ENCODE measurements at regions not wholly inside any gene's neighbourhood (a gene's known extent, or its start where the extent isn't known, plus 50 kb on each side); places are given as distances from the start of the nearest gene placed in this dataset.

DNA sequence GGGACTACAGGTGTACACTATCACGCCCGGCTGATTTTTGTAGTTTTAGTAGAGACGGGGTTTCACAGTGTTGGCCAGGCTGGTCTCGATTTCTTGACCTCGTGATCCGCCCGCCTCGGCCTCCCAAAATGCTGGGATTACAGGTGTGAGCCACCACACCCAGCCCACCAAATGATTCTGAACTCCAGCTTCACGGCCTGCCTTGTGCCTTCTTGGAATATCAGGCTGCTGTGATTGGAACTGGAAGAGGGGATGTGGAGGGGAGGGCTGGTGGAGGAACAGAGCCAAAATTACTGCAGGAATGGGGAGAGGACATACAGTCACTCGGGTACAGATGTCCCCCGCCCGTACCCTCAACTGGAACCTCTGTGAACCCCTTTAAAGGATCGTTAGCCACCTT is 268.4 kb downstream of the ACTR3B start:
- no peak overlapping the region for H3K27ac Mint-ChIP-seq (ENCODE audit: unreplicated experiment)
- H3K4me2 ChIP-seq (ENCODE audit: low read length): no peak overlapping the region
- no peak overlapping the region for H3K27ac ChIP-seq (ENCODE audit: low read depth, low read length)
- H3K9me3 Mint-ChIP-seq (ENCODE audit: unreplicated experiment): no peaks in the 10 kb centered on the region
- no peaks in the 10 kb centered on the region for H3K9me3 ChIP-seq (ENCODE audit: insufficient read depth, low read depth, low read length)
- H2AFZ ChIP-seq (ENCODE audit: low read depth, low read length): no peak overlapping the region
- H3K4me1 Mint-ChIP-seq (ENCODE audit: low read depth, unreplicated experiment): no peaks in the 10 kb centered on the region
- H3K9ac ChIP-seq (ENCODE audit: low read length): no peak overlapping the region
- no peaks in the 10 kb centered on the region for H3K36me3 ChIP-seq (ENCODE audit: insufficient read depth, low read length)
- no peak overlapping the region for H3K4me3 Mint-ChIP-seq (ENCODE audit: unreplicated experiment)
- no peak for DNase-seq (ENCODE audit: low read depth)
- H3K27me3 ChIP-seq (ENCODE audit: insufficient read depth, low read length): no peaks in the 10 kb centered on the region
- no peaks in the 10 kb centered on the region for H3K4me1 ChIP-seq (ENCODE audit: insufficient read depth, low read length)
- H3K79me2 ChIP-seq (ENCODE audit: insufficient read depth, low read length): no peaks in the 10 kb centered on the region
- H4K20me1 ChIP-seq (ENCODE audit: insufficient read depth, low read length): no peaks in the 10 kb centered on the region
- FAIRE-seq: no peak
- H3K36me3 Mint-ChIP-seq (ENCODE audit: low read depth, unreplicated experiment): no peaks in the 10 kb centered on the region
- TF ChIP-seq, protein P1, sequence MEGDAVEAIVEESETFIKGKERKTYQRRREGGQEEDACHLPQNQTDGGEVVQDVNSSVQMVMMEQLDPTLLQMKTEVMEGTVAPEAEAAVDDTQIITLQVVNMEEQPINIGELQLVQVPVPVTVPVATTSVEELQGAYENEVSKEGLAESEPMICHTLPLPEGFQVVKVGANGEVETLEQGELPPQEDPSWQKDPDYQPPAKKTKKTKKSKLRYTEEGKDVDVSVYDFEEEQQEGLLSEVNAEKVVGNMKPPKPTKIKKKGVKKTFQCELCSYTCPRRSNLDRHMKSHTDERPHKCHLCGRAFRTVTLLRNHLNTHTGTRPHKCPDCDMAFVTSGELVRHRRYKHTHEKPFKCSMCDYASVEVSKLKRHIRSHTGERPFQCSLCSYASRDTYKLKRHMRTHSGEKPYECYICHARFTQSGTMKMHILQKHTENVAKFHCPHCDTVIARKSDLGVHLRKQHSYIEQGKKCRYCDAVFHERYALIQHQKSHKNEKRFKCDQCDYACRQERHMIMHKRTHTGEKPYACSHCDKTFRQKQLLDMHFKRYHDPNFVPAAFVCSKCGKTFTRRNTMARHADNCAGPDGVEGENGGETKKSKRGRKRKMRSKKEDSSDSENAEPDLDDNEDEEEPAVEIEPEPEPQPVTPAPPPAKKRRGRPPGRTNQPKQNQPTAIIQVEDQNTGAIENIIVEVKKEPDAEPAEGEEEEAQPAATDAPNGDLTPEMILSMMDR (IDR thresholded peaks at IDR 0.05; ENCODE audit: insufficient read depth, low read depth, low read length): no peak
- TF ChIP-seq EZH2 (IDR thresholded peaks at IDR 0.05; ENCODE audit: insufficient read depth, low read length): no peak
- H3K4me3 ChIP-seq (ENCODE audit: insufficient read depth, low read depth, low read length): no peak overlapping the region
- H3K27me3 Mint-ChIP-seq (ENCODE audit: low read depth, unreplicated experiment): peaks cover 7% of the 10 kb centered on the region

- H3K36me3 ChIP-seq (ENCODE audit: insufficient read depth, low read length): no peaks in the 10 kb centered on the region
- Mint-ChIP-seq H3K27ac (ENCODE audit: unreplicated experiment) (no peak overlapping the region), H3K4me1 (ENCODE audit: low read depth, unreplicated experiment) (no peaks in the 10 kb centered on the region), H3K4me3 (ENCODE audit: unreplicated experiment) (no peak overlapping the region), H3K27me3 (ENCODE audit: low read depth, unreplicated experiment) (peaks cover 7% of the 10 kb centered on the region), H3K9me3 (ENCODE audit: unreplicated experiment) (no peaks in the 10 kb centered on the region), H3K36me3 (ENCODE audit: low read depth, unreplicated experiment) (no peaks in the 10 kb centered on the region)
- H4K20me1 ChIP-seq (ENCODE audit: insufficient read depth, low read length): no peaks in the 10 kb centered on the region
- no peaks in the 10 kb centered on the region for H3K4me1 ChIP-seq (ENCODE audit: insufficient read depth, low read length)
- DNase-seq (ENCODE audit: low read depth) (no peak), FAIRE-seq (no peak)
- TF ChIP-seq EZH2 (IDR thresholded peaks at IDR 0.05; ENCODE audit: insufficient read depth, low read length): no peak
- TF ChIP-seq, protein P1 (IDR thresholded peaks at IDR 0.05; ENCODE audit: insufficient read depth, low read depth, low read length): no peak
- H3K79me2 ChIP-seq (ENCODE audit: insufficient read depth, low read length): no peaks in the 10 kb centered on the region
- no peaks in the 10 kb centered on the region for H3K9me3 ChIP-seq (ENCODE audit: insufficient read depth, low read depth, low read length)
- H3K27ac ChIP-seq (ENCODE audit: low read depth, low read length): no peak overlapping the region
- H2AFZ ChIP-seq (ENCODE audit: low read depth, low read length): no peak overlapping the region
- no peak overlapping the region for H3K4me3 ChIP-seq (ENCODE audit: insufficient read depth, low read depth, low read length)
- H3K27me3 ChIP-seq (ENCODE audit: insufficient read depth, low read length): no peaks in the 10 kb centered on the region
- no peak overlapping the region for H3K9ac ChIP-seq (ENCODE audit: low read length)
- H3K4me2 ChIP-seq (ENCODE audit: low read length): no peak overlapping the region
Observed at GRCh38 chr7:153030976-153031375, 271.4 kb downstream of the ACTR3B start.

GRCh38 chr7:153034791-153035190 is 275.2 kb downstream of the ACTR3B start:
- no peaks in the 10 kb centered on the region for H3K27me3 ChIP-seq (ENCODE audit: insufficient read depth, low read length)
- H3K4me1 ChIP-seq (ENCODE audit: insufficient read depth, low read length): no peaks in the 10 kb centered on the region
- peaks cover under 1% of the 10 kb centered on the region for H3K27me3 Mint-ChIP-seq (ENCODE audit: low read depth, unreplicated experiment)
- H2AFZ ChIP-seq (ENCODE audit: low read depth, low read length): no peak overlapping the region
- H3K9me3 ChIP-seq (ENCODE audit: insufficient read depth, low read depth, low read length): no peaks in the 10 kb centered on the region
- H3K4me3 ChIP-seq (ENCODE audit: insufficient read depth, low read depth, low read length): no peak overlapping the region
- H3K27ac Mint-ChIP-seq (ENCODE audit: unreplicated experiment): no peak overlapping the region
- H3K4me2 ChIP-seq (ENCODE audit: low read length): no peak overlapping the region
- no peaks in the 10 kb centered on the region for H4K20me1 ChIP-seq (ENCODE audit: insufficient read depth, low read length)
- no peak overlapping the region for H3K9ac ChIP-seq (ENCODE audit: low read length)
- no peak overlapping the region for H3K27ac ChIP-seq (ENCODE audit: low read depth, low read length)
- H3K36me3 ChIP-seq (ENCODE audit: insufficient read depth, low read length): no peaks in the 10 kb centered on the region
- H3K4me3 Mint-ChIP-seq (ENCODE audit: unreplicated experiment): no peak overlapping the region
- no peaks in the 10 kb centered on the region for H3K4me1 Mint-ChIP-seq (ENCODE audit: low read depth, unreplicated experiment)
- no peak for DNase-seq (ENCODE audit: low read depth)
- H3K9me3 Mint-ChIP-seq (ENCODE audit: unreplicated experiment): peaks cover 2% of the 10 kb centered on the region
- TF ChIP-seq, protein P1 (IDR thresholded peaks at IDR 0.05; ENCODE audit: insufficient read depth, low read depth, low read length): no peak
- TF ChIP-seq EZH2 (IDR thresholded peaks at IDR 0.05; ENCODE audit: insufficient read depth, low read length): no peak
- FAIRE-seq: no peak
- H3K79me2 ChIP-seq (ENCODE audit: insufficient read depth, low read length): no peaks in the 10 kb centered on the region
- no peaks in the 10 kb centered on the region for H3K36me3 Mint-ChIP-seq (ENCODE audit: low read depth, unreplicated experiment)
